ENCODE measurements at regions not wholly inside any gene's neighbourhood (a gene's known extent, or its start where the extent isn't known, plus 50 kb on each side); places are given as distances from the start of the nearest gene placed in this dataset.
"Not testable (repeated sequence)": the region's sequence is repeated elsewhere in the genome, so short reads cannot be mapped to it uniquely, and the experiment has no call there.

DNA sequence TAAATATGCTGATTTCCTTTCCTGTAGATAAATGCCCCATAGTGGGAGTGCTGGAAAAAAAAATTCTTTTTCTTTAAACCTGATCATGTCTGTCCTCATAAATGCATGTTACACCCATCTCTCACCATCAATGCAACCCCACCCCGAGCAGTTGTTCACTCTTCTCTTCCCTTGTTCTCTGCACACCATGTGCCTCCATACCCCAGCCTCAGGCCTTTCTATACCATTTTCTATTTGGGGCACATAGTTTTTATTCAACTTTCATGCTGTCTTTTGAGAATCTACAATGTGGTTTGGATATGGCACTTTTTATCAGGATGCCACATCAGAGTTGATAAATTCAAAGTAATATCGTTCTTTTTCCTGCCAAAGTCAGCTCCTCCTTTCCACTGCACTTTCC, 202.6 kb downstream of the POTED start:
- not testable (repeated sequence) for H4K20me1 ChIP-seq (ENCODE audit: insufficient read depth, low read length, poor library complexity, severe bottlenecking); H3K9me2 ChIP-seq (replicated peaks; ENCODE audit: low read depth, low read length); H3K36me3 ChIP-seq (ENCODE audit: insufficient read depth, low read length); H3K79me2 ChIP-seq (ENCODE audit: insufficient read depth, low read length); H3F3A ChIP-seq (ENCODE audit: low read depth); H2AFZ ChIP-seq (ENCODE audit: low read length); H3K9me3 ChIP-seq (ENCODE audit: insufficient read depth, low read depth, low read length); H3K4me3 ChIP-seq (ENCODE audit: low read length, poor library complexity, severe bottlenecking); H3K4me2 ChIP-seq (ENCODE audit: low read depth, low read length, poor library complexity, severe bottlenecking); H3K27me3 ChIP-seq (ENCODE audit: insufficient read depth, low read length, poor library complexity, severe bottlenecking); H3K9ac ChIP-seq (ENCODE audit: low read depth, low read length, poor library complexity, severe bottlenecking); H3K4me1 ChIP-seq (ENCODE audit: insufficient read depth, low read length, poor library complexity, severe bottlenecking)

DNA sequence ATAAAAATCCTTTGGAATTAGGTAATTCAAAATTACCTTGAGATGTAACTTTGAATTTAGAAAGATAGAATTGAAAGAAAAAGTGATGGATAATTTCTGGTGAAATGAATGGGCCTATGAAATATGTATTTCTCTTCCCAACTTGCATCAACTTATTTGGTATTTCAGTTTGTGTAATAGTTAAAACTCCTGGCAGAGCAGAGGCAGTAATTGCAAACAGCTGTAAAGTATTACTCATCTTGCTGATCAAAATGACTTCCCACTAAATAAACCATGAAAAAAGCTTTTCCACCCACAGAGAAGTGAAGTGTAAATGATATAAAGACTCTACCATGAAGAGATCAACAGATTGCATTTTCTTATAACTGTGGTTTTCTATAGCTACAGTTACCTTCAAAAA, 201.0 kb downstream of the POTED start:
- H4K20me1 ChIP-seq (ENCODE audit: insufficient read depth, low read length, poor library complexity, severe bottlenecking); H3K4me3 ChIP-seq (ENCODE audit: low read length, poor library complexity, severe bottlenecking): not testable (repeated sequence)

DNA sequence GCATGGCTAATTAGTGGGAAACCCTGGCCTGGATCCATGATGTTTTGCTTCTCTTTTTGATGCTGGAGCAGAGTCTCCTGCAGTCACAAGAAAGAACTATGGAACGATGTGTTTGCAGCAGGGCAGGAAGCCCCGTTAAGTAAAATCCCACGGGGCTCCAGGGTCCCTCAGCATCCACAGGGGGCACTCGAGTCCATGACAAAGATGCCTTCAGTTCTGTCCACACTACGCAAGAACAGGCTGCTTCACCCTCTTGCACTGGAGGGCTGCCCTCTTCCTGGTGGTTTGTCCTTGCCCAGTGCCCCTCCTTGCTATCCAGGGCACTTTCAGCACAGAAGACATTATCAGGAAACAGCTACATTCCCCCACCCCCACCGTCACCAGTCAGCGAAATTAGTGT, 196.9 kb downstream of the POTED start:
- not testable (repeated sequence) for H3K9me3 ChIP-seq (ENCODE audit: insufficient read depth, low read depth, low read length); H3K79me2 ChIP-seq (ENCODE audit: insufficient read depth, low read length); H3K4me3 ChIP-seq (ENCODE audit: low read length, poor library complexity, severe bottlenecking); H3K9me2 ChIP-seq (replicated peaks; ENCODE audit: low read depth, low read length); H3K9ac ChIP-seq (ENCODE audit: low read depth, low read length, poor library complexity, severe bottlenecking); H3K4me2 ChIP-seq (ENCODE audit: low read depth, low read length, poor library complexity, severe bottlenecking); H2AFZ ChIP-seq (ENCODE audit: low read length); H4K20me1 ChIP-seq (ENCODE audit: insufficient read depth, low read length, poor library complexity, severe bottlenecking); H3K27me3 ChIP-seq (ENCODE audit: insufficient read depth, low read length, poor library complexity, severe bottlenecking); H3F3A ChIP-seq (ENCODE audit: low read depth); H3K36me3 ChIP-seq (ENCODE audit: insufficient read depth, low read length); H3K4me1 ChIP-seq (ENCODE audit: insufficient read depth, low read length, poor library complexity, severe bottlenecking)

More for the DNA sequence above, 201.0 kb downstream of the POTED start:
- H3K9me2 ChIP-seq (replicated peaks; ENCODE audit: low read depth, low read length); H3K4me2 ChIP-seq (ENCODE audit: low read depth, low read length, poor library complexity, severe bottlenecking); H3K27me3 ChIP-seq (ENCODE audit: insufficient read depth, low read length, poor library complexity, severe bottlenecking); H2AFZ ChIP-seq (ENCODE audit: low read length); H3F3A ChIP-seq (ENCODE audit: low read depth); H3K9me3 ChIP-seq (ENCODE audit: insufficient read depth, low read depth, low read length); H3K9ac ChIP-seq (ENCODE audit: low read depth, low read length, poor library complexity, severe bottlenecking); H3K36me3 ChIP-seq (ENCODE audit: insufficient read depth, low read length); H3K79me2 ChIP-seq (ENCODE audit: insufficient read depth, low read length); H3K4me1 ChIP-seq (ENCODE audit: insufficient read depth, low read length, poor library complexity, severe bottlenecking): not testable (repeated sequence)

DNA sequence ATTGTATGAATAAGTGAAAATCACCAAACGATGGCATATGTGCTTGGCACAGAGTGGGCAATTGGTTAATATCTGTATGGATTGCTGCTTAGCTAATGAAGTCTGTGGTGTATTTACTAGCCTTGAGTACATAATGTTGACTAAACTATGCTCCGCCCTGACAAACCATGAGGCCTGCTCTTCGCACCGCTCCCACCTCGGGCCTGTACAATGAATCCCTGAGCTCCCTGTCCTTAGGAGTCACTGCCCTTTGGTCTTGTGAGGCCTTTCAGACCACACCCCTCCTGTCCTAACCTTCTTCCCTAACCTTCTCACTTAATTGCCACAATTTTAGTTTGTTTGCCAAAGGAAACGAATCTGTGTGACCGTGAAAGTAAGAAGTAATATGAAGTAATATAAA, 193.2 kb downstream of the POTED start:
- not testable (repeated sequence) for H3K4me1 ChIP-seq (ENCODE audit: insufficient read depth, low read length, poor library complexity, severe bottlenecking); H3K36me3 ChIP-seq (ENCODE audit: insufficient read depth, low read length); H3K9me3 ChIP-seq (ENCODE audit: insufficient read depth, low read depth, low read length); H3K9me2 ChIP-seq (replicated peaks; ENCODE audit: low read depth, low read length); H2AFZ ChIP-seq (ENCODE audit: low read length); H3K79me2 ChIP-seq (ENCODE audit: insufficient read depth, low read length); H3F3A ChIP-seq (ENCODE audit: low read depth); H3K4me2 ChIP-seq (ENCODE audit: low read depth, low read length, poor library complexity, severe bottlenecking); H3K9ac ChIP-seq (ENCODE audit: low read depth, low read length, poor library complexity, severe bottlenecking); H4K20me1 ChIP-seq (ENCODE audit: insufficient read depth, low read length, poor library complexity, severe bottlenecking); H3K27me3 ChIP-seq (ENCODE audit: insufficient read depth, low read length, poor library complexity, severe bottlenecking); H3K4me3 ChIP-seq (ENCODE audit: low read length, poor library complexity, severe bottlenecking)

Measured in Loucy (cell line).